Heart right ventricle (tissue), 16 donors: ENCODE measurements at regions not wholly inside any gene's neighbourhood (a gene's known extent, or its start where the extent isn't known, plus 50 kb on each side); places are given as distances from the start of the nearest gene placed in this dataset.
"Not testable (repeated sequence)": the region's sequence is repeated elsewhere in the genome, so short reads cannot be mapped to it uniquely, and the experiment has no call there.

ENCODE experiments used
- ATAC-seq, 8 donors: fragments of 200-7000 bp; cut with Tn5 transposase; one replicate each; pipeline ENCODE4 v1.9.1; 2020; ENCODE audit warnings: mild to moderate bottlenecking in 8 of 8, moderate library complexity in 8 of 8, moderate number of reproducible peaks in 1 of 8
- DNase-seq, 2 donors: peaks; one replicate each; pipeline ENCODE4 v3.0.0-alpha.2; 2020
- H3K27ac ChIP-seq, 10 donors: fragments of 200-600 bp; sonication (generic) in 2 of 10; one replicate each; pipeline versions ENCODE4 v1.5.0 to v1.8.0; 2020 to 2022; ENCODE audit warnings: mild to moderate bottlenecking in 3 of 10
- H3K27me3 ChIP-seq, 7 donors: fragments of 200-600 bp; one replicate each; pipeline ENCODE4 v1.8.0; 2021 to 2022; ENCODE audit warnings: mild to moderate bottlenecking in 2 of 7
- H3K36me3 ChIP-seq, 9 donors: fragments of 200-600 bp; sonication (generic) in 1 of 9; one replicate each; pipeline versions ENCODE4 v1.5.0 to v1.8.0; 2020 to 2022; ENCODE audit warnings: mild to moderate bottlenecking in 2 of 9
- H3K4me1 ChIP-seq, 9 donors: fragments of 200-600 bp; sonication (generic) in 1 of 9; one replicate each; pipeline versions ENCODE4 v1.5.0 to v1.8.0; 2020 to 2022; ENCODE audit warnings: mild to moderate bottlenecking in 4 of 9
- H3K4me3 ChIP-seq, 10 donors: fragments of 200-600 bp; sonication (generic) in 2 of 10; one replicate each; pipeline versions ENCODE4 v1.5.0 to v1.8.0; 2020 to 2022; ENCODE audit warnings: mild to moderate bottlenecking in 7 of 10, moderate library complexity in 2 of 10
- H3K9me3 ChIP-seq, 11 donors: fragments of 200-600 bp in 10 of 11; sonication (generic) in 2 of 11; one replicate each; pipeline versions ENCODE4 v1.5.0 to v1.8.0; 2013 to 2022; ENCODE audit warnings: mild to moderate bottlenecking in 2 of 11, control low read depth in 1 of 11, moderate library complexity in 1 of 11
- CTCF ChIP-seq, 9 donors: fragments of 200-600 bp; sonication (generic) in 2 of 9; IDR thresholded peaks; one replicate each; pipeline versions ENCODE4 v1.5.0 to v1.8.0; 2021 to 2022; ENCODE audit warnings: antibody characterized with exemption in 9 of 9, mild to moderate bottlenecking in 5 of 9, moderate library complexity in 1 of 9
- WGBS, 2 donors: extraction: QIAGEN DNeasy Blood & Tissue Kit; methylation state at CpG; one replicate each; pipeline ENCODE4 v1.1.7; 2013; ENCODE audit warnings: inconsistent platforms in 1 of 2; 5-methylcytosine and 5-hydroxymethylcytosine counted together
- intact Hi-C, 10 donors: fragments of 100-400 bp; cut with DNase I; formaldehyde crosslinking; loops; one replicate each; pipeline versions ENCODE4 v1.11.1 to v1.14.2; 2022
- donor health status: Arrhythmogenic right ventricular cardiomyopathy.
- donor health status: ischemic (EF 13 %, LVEDD 7.1; RV severe dilation, severe dysfunction).
- donor health status: healthy with polysubstance abuse.
- donor health status: DM: no; HTN: yes; CAD: no.
- donor health status: DM: no; HTN: no; CAD: no.
- donor health status: ischemic (EF 25% LVEDD 6.9; RV normal size, moderate dysfunction).
- donor health status: ischemic (EF 25% LVEDD 5.7; RV mildly dilated, moderate dysfunction).
- donor health status: healthy.
- donor health status: DM: yes; HTN: yes; CAD: no.
- donor health status: Ischemic cardiomyopathy.
- donor health status: ischemic (EF 35%, LVEDD 5.7; RV mildly dilated, moderate dysfunction).
- donor health status: nonischemic (EF 11% LVEDD 7.7; RV severe dilation, severe dysfunction).
- donor health status: DM: yes; HTN: yes; CAD: no.
- donor health status: PGD.
- donor health status: ischemic (EF 29% LVEDD 5.4; RV normal size, mild dysfunction).
- donor health status: nonischemic (EF 23%, LVEDD 6.1; RV moderate dilation, normal function).

- no peak for DNase-seq
- Histone ChIP-seq H3K36me3 (no peaks in the 10 kb centered on the region), H3K4me3 (no peak overlapping the region), H3K4me1 (peaks cover 3 to 38% (median 20%) of the 10 kb centered on the region in 9 donors), H3K27me3 (peaks cover 0 to 7% (median 0%) of the 10 kb centered on the region in 7 donors), H3K27ac (no peak overlapping the region), H3K9me3 (no peaks in the 10 kb centered on the region)
- ATAC-seq: no peak
- WGBS, 2 donors: 72 to 90% methylated on average over 8 of the region's 8 CpGs
- intact Hi-C loops: loop anchor here in 1 of 10 donors (5.0 kb wide), 1 partner anchor 75 kb away; the partner anchor contains the start of gene USP6NL
- TF ChIP-seq CTCF (IDR thresholded peaks at IDR 0.05): no peak
Measured at GRCh38 chr10:11687357-11687771, 54.8 kb upstream of the ECHDC3 start.

GRCh38 chr10:11685787-11686218 lies 56.4 kb upstream of the ECHDC3 start:
- Histone ChIP-seq H3K27ac (peak overlapping the region in 4 of 10 donors; percentile 68 to 82 (median 74)), H3K36me3 (no peaks in the 10 kb centered on the region), H3K9me3 (no peaks in the 10 kb centered on the region), H3K4me1 (peaks cover 3 to 43% (median 20%) of the 10 kb centered on the region in 9 donors), H3K27me3 (peaks cover 0 to 12% (median 0%) of the 10 kb centered on the region in 7 donors), H3K4me3 (peak overlapping the region in 2 of 10 donors; percentile 36 to 43)
- DNase-seq: peak; percentile 53 to 64
- intact Hi-C loops: loop anchor here in 1 of 10 donors (5.0 kb wide), 1 partner anchor 74 kb away; the partner anchor contains the start of gene USP6NL
- TF ChIP-seq CTCF (IDR thresholded peaks at IDR 0.05): no peak
- ATAC-seq: peak in 3 of 8 donors; percentile 28 to 38 (median 36)
- 18 to 23% methylated on average over 7 of the region's 7 CpGs for WGBS, 2 donors

DNA sequence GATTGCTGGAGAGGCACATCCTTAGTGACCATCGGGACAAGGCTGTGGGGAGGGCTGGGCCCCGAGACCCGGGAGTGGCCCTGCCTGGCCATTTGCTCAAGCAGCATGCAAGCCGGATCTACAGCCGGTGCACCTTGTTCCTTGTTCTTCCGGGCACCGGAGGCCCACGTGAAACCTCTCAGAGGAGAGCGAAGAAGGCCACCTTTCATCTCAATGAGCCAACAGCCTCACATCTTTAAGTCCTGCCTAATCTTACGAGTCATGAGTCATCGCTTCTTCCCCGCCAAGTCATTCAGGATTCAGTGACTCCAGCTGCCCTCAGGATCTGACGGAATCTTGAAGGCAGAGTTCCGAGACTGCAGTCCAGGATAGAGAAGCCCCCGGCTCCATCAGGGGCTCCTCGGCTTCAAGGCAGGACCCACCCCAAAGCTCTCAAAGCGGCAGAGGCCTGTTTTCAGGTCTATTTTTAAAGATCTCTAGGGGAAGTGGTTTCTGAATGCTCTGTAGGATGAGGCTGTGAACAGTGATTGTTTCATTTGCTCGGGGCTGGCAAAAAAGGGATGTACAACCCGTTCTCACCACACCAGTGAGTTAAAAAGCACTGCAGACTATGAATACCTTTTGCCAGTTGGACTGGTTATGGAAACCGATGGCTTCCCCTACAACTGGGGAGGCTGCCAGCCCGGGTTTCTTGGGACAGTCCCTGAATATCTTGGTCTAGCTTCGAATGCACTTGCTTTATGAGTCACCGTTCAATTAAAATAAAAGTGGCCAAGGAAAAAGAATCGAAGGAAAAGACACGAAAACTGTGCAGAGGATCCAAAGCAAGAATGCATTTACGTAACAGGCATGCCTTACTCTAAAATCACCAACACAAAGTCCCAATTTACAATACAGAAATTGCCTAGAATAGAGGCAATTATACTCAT lies 57.2 kb upstream of the ECHDC3 start:
- peak overlapping the region in 9 of 10 donors; percentile 6 to 44 (median 34) for H3K4me3 ChIP-seq
- peaks cover 3 to 46% (median 26%) of the 10 kb centered on the region in 9 donors for H3K4me1 ChIP-seq
- intact Hi-C loops: loop anchor here in 2 of 10 donors (5.0 kb wide), 1 partner anchor 73 kb away; the partner anchor contains the start of gene USP6NL (in 2 of the 2)
- H3K9me3 ChIP-seq: no peaks in the 10 kb centered on the region
- TF ChIP-seq CTCF (IDR thresholded peaks at IDR 0.05): no peak
- DNase-seq (peak; percentile 65 to 66), ATAC-seq (peak; percentile 55 to 84 (median 80))
- H3K27ac ChIP-seq: peak overlapping the region in 9 of 10 donors; percentile 22 to 84 (median 68)
- 28 to 41% methylated on average over 26 of the region's 26 CpGs for WGBS, 2 donors
- peaks cover 0 to 20% (median 0%) of the 10 kb centered on the region in 7 donors for H3K27me3 ChIP-seq
- no peaks in the 10 kb centered on the region for H3K36me3 ChIP-seq

GRCh38 chr10:11684341-11684716 lies 57.9 kb upstream of the ECHDC3 start:
- WGBS, 2 donors: 50 to 61% methylated on average over 4 of the region's 4 CpGs
- not testable (repeated sequence) for H3K36me3 ChIP-seq, DNase-seq, H3K9me3 ChIP-seq
- H3K27ac ChIP-seq: peak overlapping the region in 5 of 10 donors; percentile 22 to 84 (median 68)
- H3K27me3 ChIP-seq: peaks cover 0 to 26% (median 2%) of the 10 kb centered on the region in 7 donors
- intact Hi-C loops: loop anchor here in 1 of 10 donors (5.0 kb wide), 1 partner anchor 72 kb away; the partner anchor contains the start of gene USP6NL
- H3K4me3 ChIP-seq: peak overlapping the region in 4 of 10 donors; percentile 31 to 44 (median 38)
- peak in 1 of 8 donors; percentile 18 for ATAC-seq
- H3K4me1 ChIP-seq: peaks cover 3 to 50% (median 29%) of the 10 kb centered on the region in 9 donors
